PC-9 (cell line): ENCODE measurements at regions not wholly inside any gene's neighbourhood (a gene's known extent, or its start where the extent isn't known, plus 50 kb on each side); places are given as distances from the start of the nearest gene placed in this dataset.
A peak's percentile ranks its signal among the peaks of the same experiment; 100 is the strongest.

Experiments used
- CTCF ChIP-seq: fragments of 200-600 bp; sonication (generic); conservative IDR thresholded peaks from 2 replicates; pipeline ENCODE4 v1.6.1; 2017; ENCODE audit warnings: mixed run types, antibody characterized with exemption, mild to moderate bottlenecking, moderate library complexity
- EZH2 ChIP-seq: fragments of 200-600 bp; sonication (generic); IDR thresholded peaks from 2 replicates; pipeline ENCODE4 v1.8.0; 2017; ENCODE audit warnings: antibody characterized with exemption, low read depth

DNA sequence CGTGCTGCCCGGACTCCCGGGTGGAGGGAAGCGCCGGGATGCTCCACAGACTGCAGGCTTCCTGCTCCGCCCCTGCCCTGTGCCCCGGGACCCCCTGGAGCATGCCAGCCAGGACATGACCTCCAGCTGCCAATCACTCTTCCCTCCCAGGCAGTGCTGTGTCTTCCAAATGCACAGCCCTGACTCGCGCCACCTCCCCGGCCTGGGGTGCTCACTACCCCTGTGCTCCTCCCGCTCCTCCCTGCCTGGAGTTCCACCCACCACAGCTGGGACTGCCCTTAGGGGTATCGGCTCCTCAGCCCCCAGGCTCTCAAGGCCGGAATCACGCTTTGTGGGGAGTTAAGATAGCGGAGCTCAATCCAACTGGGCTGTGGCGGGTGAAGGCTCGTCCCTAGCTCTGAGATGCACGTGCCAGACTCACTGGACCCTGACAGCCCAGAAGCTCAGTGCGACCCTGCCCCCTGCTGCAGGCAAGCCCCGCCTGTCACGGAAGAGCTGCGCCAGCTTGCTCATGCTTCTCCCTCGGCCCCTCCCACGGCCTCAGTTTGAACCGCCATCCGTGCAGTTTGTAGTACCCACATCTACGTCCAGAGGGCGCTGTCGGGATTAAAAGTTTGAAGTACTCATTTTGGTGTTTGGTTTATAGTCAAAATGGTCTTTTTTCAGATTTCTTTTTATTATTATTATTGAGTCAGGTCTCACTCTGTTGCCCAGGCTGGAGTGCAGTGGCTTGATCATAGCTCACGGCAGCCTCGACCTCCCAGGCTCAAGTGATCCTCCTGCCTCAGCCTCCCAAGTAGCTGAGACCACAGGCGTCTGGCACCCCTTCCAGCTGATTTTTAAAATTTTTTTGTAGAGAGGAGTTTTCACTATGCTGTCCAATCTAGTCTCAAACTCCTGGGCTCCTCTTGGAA lies 142.5 kb upstream of the TCERG1L start:
- TF ChIP-seq CTCF (peak; percentile 69), EZH2 (no peak)
